Prostate gland (tissue), 2 donors: ENCODE measurements at regions not wholly inside any gene's neighbourhood (a gene's known extent, or its start where the extent isn't known, plus 50 kb on each side); places are given as distances from the start of the nearest gene placed in this dataset.
"Not testable (repeated sequence)": the region's sequence is repeated elsewhere in the genome, so short reads cannot be mapped to it uniquely, and the experiment has no call there.

Experiments
- DNase-seq: peaks from one replicate; pipeline ENCODE4 v3.0.0-alpha.2; 2019; ENCODE audit warnings: low spot score
- H3K27ac ChIP-seq, 2 donors: fragments of 200-600 bp; sonication (generic); 2 replicates each; pipeline ENCODE4 v1.5.1; 2017 to 2019
- H3K27me3 ChIP-seq: fragments of 200-600 bp; sonication (generic); replicated peaks from 2 replicates; pipeline ENCODE4 v1.5.1; 2019; ENCODE audit not compliant: insufficient read depth
- H3K36me3 ChIP-seq, 2 donors: fragments of 200-600 bp; sonication (generic); 1 replicate in 1 of 2; 2 replicates in 1 of 2; pipeline versions ENCODE4 v1.5.1 to v1.8.1; 2017 to 2019
- H3K4me1 ChIP-seq: fragments of 200-600 bp; sonication (generic); replicated peaks from 2 replicates; pipeline ENCODE4 v1.5.1; 2019
- H3K4me3 ChIP-seq, 2 donors: fragments of 200-600 bp; sonication (generic); 2 replicates each; pipeline ENCODE4 v1.5.1; 2017 to 2019
- H3K9me3 ChIP-seq: fragments of 200-600 bp; sonication (generic); 2 replicates; pipeline ENCODE4 v1.5.1; 2017
- POLR2A ChIP-seq: fragments of 450-650 bp; IDR thresholded peaks from one replicate; pipeline ENCODE4 v1.6.1; 2016; ENCODE audit warnings: antibody characterized with exemption, mild to moderate bottlenecking
- POLR2AphosphoS5 ChIP-seq: sonication (generic); formaldehyde crosslinking; IDR thresholded peaks from one replicate; pipeline ENCODE4 v1.6.1; 2017; ENCODE audit warnings: antibody characterized with exemption
- WGBS: methylation state at CpG from one replicate; pipeline ENCODE4 v1.1.5; 2018; 5-methylcytosine and 5-hydroxymethylcytosine counted together
- intact Hi-C: fragments of 100-400 bp; cut with DNase I; formaldehyde crosslinking; loops from one replicate; pipeline ENCODE4 v1.14.2; 2022
- TF ChIP-seq, protein P1 (sequence below), 4 experiments: fragments of 200-600 bp in 2 of 4; fragments of 450-650 bp in 2 of 4; sonication (generic) in 2 of 4; IDR thresholded peaks; 1 replicate in 3 of 4; 2 replicates in 1 of 4; pipeline ENCODE4 v1.5.1; 2016 to 2019; ENCODE audit warnings: antibody characterized with exemption in 4 of 4, mild to moderate bottlenecking in 2 of 4, moderate library complexity in 2 of 4

DNA sequence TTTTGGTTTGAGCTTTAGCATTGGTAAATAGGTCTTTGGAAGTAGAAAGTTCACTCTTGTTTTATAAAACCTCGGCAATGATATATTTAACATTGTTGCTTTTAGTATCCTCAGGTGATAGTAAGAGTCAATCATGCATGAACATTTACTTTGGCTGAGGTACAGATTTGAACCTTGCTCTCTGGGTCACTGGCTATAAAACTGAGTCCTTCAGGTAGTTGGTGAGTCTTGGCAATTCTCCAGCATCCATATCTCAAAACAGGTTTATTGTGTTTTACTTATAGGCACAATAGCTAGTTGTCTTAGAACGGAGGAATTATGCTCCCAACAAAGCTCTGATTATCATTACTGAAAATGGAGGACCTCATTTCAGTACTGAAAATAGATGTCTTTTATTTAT lies 75.1 kb downstream of the MAT2B start:
- DNase-seq = no peak

DNA sequence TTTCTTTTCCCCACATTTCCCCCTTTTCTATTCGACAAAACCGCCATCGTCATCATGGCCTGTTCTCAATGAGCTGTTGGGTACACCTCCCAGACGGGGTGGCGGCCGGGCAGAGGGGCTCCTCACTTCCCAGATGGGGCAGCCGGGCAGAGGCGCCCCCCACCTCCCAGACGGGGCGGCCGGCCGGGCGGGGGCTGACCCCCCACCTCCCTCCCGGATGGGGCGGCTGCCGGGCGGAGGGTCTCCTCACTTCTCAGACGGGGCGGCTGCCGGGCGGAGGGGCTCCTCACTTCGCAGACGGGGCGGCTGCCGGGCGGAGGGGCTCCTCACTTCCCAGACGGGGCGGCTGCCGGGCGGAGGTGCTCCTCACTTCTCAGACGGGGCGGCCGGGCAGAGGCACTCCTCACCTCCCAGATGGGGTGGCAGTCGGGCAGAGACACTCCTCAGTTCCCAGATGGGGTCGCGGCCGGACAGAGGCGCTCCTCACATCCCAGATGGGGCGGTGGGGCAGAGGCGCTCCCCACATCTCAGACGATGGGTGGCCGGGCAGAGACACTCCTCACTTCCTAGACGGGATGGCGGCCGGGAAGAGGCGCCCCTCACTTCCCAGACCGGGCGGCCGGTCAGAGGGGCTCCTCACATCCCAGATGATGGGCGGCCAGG lies 78.2 kb downstream of the MAT2B start:
- H3K36me3 ChIP-seq, H3K4me1 ChIP-seq, H3K27me3 ChIP-seq, intact Hi-C loops, H3K27ac ChIP-seq, H3K4me3 ChIP-seq, H3K9me3 ChIP-seq, DNase-seq: not testable (repeated sequence)
- 98% methylated on average over 25 of the region's 50 CpGs for WGBS

More for the DNA sequence above, 75.1 kb downstream of the MAT2B start:
- no peaks in the 10 kb centered on the region for H3K9me3 ChIP-seq
- H3K27ac ChIP-seq = no peak overlapping the region
- H3K27me3 ChIP-seq = no peaks in the 10 kb centered on the region
- WGBS = 36% methylated on average over 2 of the region's 2 CpGs
- H3K4me3 ChIP-seq = no peak overlapping the region
- intact Hi-C loops = no loop called here
- H3K36me3 ChIP-seq = no peaks in the 10 kb centered on the region
- no peaks in the 10 kb centered on the region for H3K4me1 ChIP-seq
- TF ChIP-seq, protein P1, sequence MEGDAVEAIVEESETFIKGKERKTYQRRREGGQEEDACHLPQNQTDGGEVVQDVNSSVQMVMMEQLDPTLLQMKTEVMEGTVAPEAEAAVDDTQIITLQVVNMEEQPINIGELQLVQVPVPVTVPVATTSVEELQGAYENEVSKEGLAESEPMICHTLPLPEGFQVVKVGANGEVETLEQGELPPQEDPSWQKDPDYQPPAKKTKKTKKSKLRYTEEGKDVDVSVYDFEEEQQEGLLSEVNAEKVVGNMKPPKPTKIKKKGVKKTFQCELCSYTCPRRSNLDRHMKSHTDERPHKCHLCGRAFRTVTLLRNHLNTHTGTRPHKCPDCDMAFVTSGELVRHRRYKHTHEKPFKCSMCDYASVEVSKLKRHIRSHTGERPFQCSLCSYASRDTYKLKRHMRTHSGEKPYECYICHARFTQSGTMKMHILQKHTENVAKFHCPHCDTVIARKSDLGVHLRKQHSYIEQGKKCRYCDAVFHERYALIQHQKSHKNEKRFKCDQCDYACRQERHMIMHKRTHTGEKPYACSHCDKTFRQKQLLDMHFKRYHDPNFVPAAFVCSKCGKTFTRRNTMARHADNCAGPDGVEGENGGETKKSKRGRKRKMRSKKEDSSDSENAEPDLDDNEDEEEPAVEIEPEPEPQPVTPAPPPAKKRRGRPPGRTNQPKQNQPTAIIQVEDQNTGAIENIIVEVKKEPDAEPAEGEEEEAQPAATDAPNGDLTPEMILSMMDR (IDR thresholded peaks at IDR 0.05) = no peak
- TF ChIP-seq POLR2AphosphoS5 (no peak), POLR2A (no peak)

DNA sequence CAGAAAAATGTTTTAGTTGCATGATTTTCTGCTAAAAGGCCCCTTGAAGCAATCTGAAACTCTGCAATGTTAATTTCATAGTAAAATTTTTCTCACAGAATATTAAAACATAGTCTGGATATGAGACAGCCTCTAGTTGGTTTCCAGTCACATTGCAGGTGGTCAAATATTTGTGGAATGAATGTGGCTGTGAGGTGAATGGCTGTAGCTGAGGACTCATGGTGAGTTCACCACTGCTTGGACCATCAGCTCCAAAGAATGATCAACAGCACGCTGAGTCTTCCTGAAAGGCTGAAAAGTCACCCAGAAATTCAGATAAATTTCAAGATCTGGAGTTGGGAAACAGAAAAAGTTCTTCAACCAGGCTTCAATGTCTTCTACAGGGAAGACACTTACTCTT lies 79.8 kb downstream of the MAT2B start:
- H3K27ac ChIP-seq = no peak overlapping the region
- no peak overlapping the region for H3K4me3 ChIP-seq
- no peaks in the 10 kb centered on the region for H3K36me3 ChIP-seq
- H3K27me3 ChIP-seq = no peaks in the 10 kb centered on the region
- H3K4me1 ChIP-seq = no peaks in the 10 kb centered on the region
- H3K9me3 ChIP-seq = no peaks in the 10 kb centered on the region
- 76% methylated on average over 1 of the region's 1 CpG for WGBS
- TF ChIP-seq, protein P1 (IDR thresholded peaks at IDR 0.05) = no peak
- no peak for TF ChIP-seq POLR2AphosphoS5
- no peak for TF ChIP-seq POLR2A
- DNase-seq = no peak
- intact Hi-C loops = no loop called here

DNA sequence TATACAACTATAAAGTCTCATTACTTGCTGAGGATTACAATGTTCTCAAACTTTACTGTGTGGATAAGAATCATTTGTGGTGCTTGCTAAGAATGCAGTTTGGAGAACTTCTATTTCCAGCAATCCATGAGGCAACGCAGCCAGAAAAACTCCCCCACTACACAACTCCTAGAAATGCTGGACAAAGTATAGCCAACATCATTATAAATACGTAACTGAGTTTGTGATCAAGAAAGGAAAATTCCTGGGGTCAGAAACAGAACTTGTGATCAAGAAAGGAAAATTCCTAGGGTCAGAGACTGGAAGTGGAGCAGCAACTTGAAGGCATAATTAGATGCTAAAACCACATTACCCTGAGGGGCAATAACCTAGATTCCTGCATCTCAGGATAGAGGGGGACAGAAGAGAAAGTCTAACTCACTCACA lies 81.1 kb downstream of the MAT2B start:
- H3K27me3 ChIP-seq = no peaks in the 10 kb centered on the region

DNA sequence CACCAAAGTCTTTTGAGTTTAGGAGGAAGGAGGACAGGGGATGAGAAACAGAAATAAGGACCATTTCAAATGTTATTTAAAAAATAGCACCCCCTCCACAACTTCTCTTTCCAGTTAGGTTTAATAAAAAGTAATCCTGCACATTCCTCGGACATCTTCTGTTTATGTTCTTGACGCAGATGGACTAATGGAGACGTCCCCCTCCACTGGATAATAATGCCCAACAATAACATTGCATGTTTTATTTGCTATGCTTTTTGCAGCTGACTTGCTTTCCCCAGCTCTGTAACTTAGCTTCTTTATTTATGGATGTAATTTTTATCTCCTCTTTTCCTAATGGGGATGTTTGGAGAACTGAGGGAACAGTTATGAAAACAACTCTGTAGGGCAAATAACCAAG lies 89.5 kb downstream of the MAT2B start:
- Histone ChIP-seq H3K9me3 (no peaks in the 10 kb centered on the region), H3K4me3 (no peak overlapping the region), H3K27me3 (no peaks in the 10 kb centered on the region), H3K4me1 (no peaks in the 10 kb centered on the region), H3K27ac (no peak overlapping the region), H3K36me3 (no peaks in the 10 kb centered on the region)
- 35% methylated on average over 3 of the region's 3 CpGs for WGBS
- TF ChIP-seq POLR2AphosphoS5 = no peak
- no peak for TF ChIP-seq POLR2A
- TF ChIP-seq, protein P1 (IDR thresholded peaks at IDR 0.05) = no peak
- intact Hi-C loops = no loop called here
- DNase-seq = no peak

More for the DNA sequence above, 81.1 kb downstream of the MAT2B start:
- intact Hi-C loops = no loop called here
- Histone ChIP-seq H3K4me1 (no peaks in the 10 kb centered on the region), H3K36me3 (no peaks in the 10 kb centered on the region), H3K27ac (peak overlapping the region in 1 of 2 donors; percentile 47), H3K4me3 (no peak overlapping the region), H3K9me3 (no peaks in the 10 kb centered on the region)
- WGBS = 58% methylated on average over 2 of the region's 2 CpGs
- no peak for DNase-seq
- TF ChIP-seq, protein P1 (IDR thresholded peaks at IDR 0.05) = no peak
- TF ChIP-seq POLR2A (no peak), POLR2AphosphoS5 (no peak)
